OCI-LY7 (cell line): ENCODE measurements at regions not wholly inside any gene's neighbourhood (a gene's known extent, or its start where the extent isn't known, plus 50 kb on each side); places are given as distances from the start of the nearest gene placed in this dataset.

Experiments used
- BruUV-seq: library from RNA; stranded (reverse); fragments of 400-500 nt; replicated peaks from 2 replicates; lab custom pipeline; 2021; lab: Mats Ljungman, UMichigan
- CTCF ChIA-PET: fragments of 300-600 bp; sonication (Branson Sonifier 250); formaldehyde crosslinking; loops from one replicate; lab custom pipeline; 2022; ENCODE audit warnings: antibody characterized with exemption; ENCODE audit not compliant: unreplicated experiment; lab: Charles Lee
- POLR2A ChIA-PET: fragments of 300-600 bp; sonication (Branson Sonifier 250); formaldehyde crosslinking; loops from one replicate; lab custom pipeline; 2022; ENCODE audit warnings: antibody characterized with exemption; lab: Charles Lee
- DNase-seq: peaks from one replicate; pipeline ENCODE4 v3.0.0-alpha.2; 2015; ENCODE audit warnings: low spot score
- H2AFZ ChIP-seq: fragments of 200-600 bp; sonication (generic), shearing (Covaris generic); 2 replicates; pipeline ENCODE4 v1.6.1; 2014; ENCODE audit warnings: mild to moderate bottlenecking, antibody characterized with exemption, low read length, moderate library complexity
- H3K27ac ChIP-seq: fragments of 200-600 bp; sonication (generic); 2 replicates; pipeline ENCODE4 v1.5.1; 2014; ENCODE audit warnings: mixed run types, low read depth, mild to moderate bottlenecking, moderate library complexity, low read length, inconsistent platforms; ENCODE audit not compliant: poor library complexity, severe bottlenecking
- H3K36me3 ChIP-seq: fragments of 200-600 bp; sonication (generic); 2 replicates; pipeline ENCODE4 v1.6.1; 2014; ENCODE audit warnings: mild to moderate bottlenecking, antibody characterized with exemption, low read length, moderate library complexity, mixed read lengths; ENCODE audit not compliant: insufficient read depth
- H3K4me1 ChIP-seq: fragments of 200-600 bp; sonication (generic); 2 replicates; pipeline ENCODE4 v1.5.1; 2014; ENCODE audit warnings: mild to moderate bottlenecking, low read length; ENCODE audit not compliant: insufficient read depth, poor library complexity, severe bottlenecking
- H3K4me2 ChIP-seq: fragments of 200-600 bp; sonication (generic); 2 replicates; pipeline ENCODE4 v1.6.1; 2014; ENCODE audit warnings: mild to moderate bottlenecking, low read length
- H3K4me3 ChIP-seq: fragments of 200-600 bp; sonication (generic); 2 replicates; pipeline ENCODE4 v1.5.1; 2014; ENCODE audit warnings: mild to moderate bottlenecking, low read depth, low read length; ENCODE audit not compliant: poor library complexity, severe bottlenecking
- H3K79me2 ChIP-seq: fragments of 200-600 bp; sonication (generic); 2 replicates; pipeline ENCODE4 v1.6.1; 2016; ENCODE audit warnings: low read depth, mild to moderate bottlenecking, low read length, moderate library complexity, mixed read lengths; ENCODE audit not compliant: insufficient read depth
- H3K9me2 ChIP-seq: fragments of 200-600 bp; sonication (generic); 2 replicates; pipeline ENCODE4 v1.6.1; 2016; ENCODE audit warnings: mild to moderate bottlenecking, low read length, mixed read lengths; ENCODE audit not compliant: insufficient read depth
- H3K9me3 ChIP-seq: fragments of 200-600 bp; sonication (generic); 2 replicates; pipeline ENCODE4 v1.6.1; 2014; ENCODE audit warnings: mild to moderate bottlenecking, mixed run types, low read length, mixed read lengths
- H4K20me1 ChIP-seq: fragments of 200-600 bp; sonication (generic); 2 replicates; pipeline ENCODE4 v1.6.1; 2014; ENCODE audit warnings: mild to moderate bottlenecking, antibody characterized with exemption, low read length, moderate library complexity, mixed read lengths; ENCODE audit not compliant: insufficient read depth
- EZH2phosphoT487 ChIP-seq: fragments of 200-600 bp; sonication (generic); IDR thresholded peaks from 2 replicates; pipeline ENCODE4 v1.6.1; 2018; ENCODE audit warnings: low read depth, borderline replicate concordance, mild to moderate bottlenecking, mixed run types, antibody characterized with exemption, low read length, moderate library complexity, mixed read lengths
- intact Hi-C: fragments of 100-400 bp; cut with micrococcal nuclease; formaldehyde crosslinking; loops from one replicate; pipeline ENCODE4 v1.10.0; 2022; ENCODE audit not compliant: unreplicated experiment
- TF ChIP-seq, protein P1 (sequence below): fragments of 200-600 bp; sonication (generic); conservative IDR thresholded peaks from 2 replicates; pipeline ENCODE4 v1.5.1; 2014; ENCODE audit warnings: mild to moderate bottlenecking, antibody characterized with exemption, low read length, moderate library complexity, mixed read lengths

DNA sequence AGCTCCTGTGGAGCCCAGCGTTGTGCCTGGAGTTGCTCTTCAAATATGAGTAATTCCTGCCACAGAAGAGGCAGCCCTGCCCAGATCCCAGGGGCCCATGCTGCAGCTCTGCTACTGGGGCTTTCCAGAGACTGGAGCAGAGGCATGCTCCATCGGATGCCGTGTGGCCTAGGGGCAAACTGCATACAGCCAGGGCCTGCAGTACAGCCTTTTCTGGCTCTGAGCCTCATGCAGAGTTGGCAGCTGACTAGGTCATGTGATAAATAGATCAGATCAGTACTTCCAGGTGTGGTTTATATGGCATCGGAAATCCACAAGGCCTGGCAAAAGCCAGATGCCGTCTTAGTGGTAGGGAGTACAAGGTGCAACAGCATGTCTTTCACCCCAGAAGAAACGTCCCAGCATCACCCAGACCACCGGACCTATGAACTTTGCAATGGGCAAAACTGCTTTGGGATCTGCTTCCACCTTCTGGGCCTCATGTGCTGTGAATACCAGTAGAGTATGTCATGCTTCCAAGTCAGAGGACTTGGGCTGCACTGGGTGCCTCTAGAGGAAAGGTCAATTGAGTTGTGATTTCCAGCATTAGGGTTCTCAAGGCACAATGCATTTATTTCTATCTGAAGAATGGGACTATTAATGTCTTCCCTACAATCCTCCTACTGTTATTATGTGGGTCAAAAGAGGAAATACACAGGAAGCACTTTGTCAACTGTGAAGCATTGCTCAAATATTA, 250.7 kb upstream of the ZNF32 start:
- no peaks in the 10 kb centered on the region for H3K79me2 ChIP-seq
- ChIA-PET CTCF (interaction anchor here (1.2 kb wide), 1 partner anchor 13 kb away, joined by 3 read pairs; no protein-coding TSS in a partner anchor), POLR2A (interaction anchor here (0.6 to 0.7 kb wide), 3 partner anchors 38 to 138 kb away, joined by 3 to 5 read pairs (median 3); no protein-coding TSS in a partner anchor)
- no peak overlapping the region for H2AFZ ChIP-seq
- no peaks in the 10 kb centered on the region for H3K36me3 ChIP-seq
- no TSS peak for BruUV-seq
- H3K4me1 ChIP-seq: peaks cover 22% of the 10 kb centered on the region
- H3K9me3 ChIP-seq: no peaks in the 10 kb centered on the region
- no peak overlapping the region for H3K27ac ChIP-seq
- H4K20me1 ChIP-seq: no peaks in the 10 kb centered on the region
- TF ChIP-seq EZH2phosphoT487: no peak
- TF ChIP-seq, protein P1, sequence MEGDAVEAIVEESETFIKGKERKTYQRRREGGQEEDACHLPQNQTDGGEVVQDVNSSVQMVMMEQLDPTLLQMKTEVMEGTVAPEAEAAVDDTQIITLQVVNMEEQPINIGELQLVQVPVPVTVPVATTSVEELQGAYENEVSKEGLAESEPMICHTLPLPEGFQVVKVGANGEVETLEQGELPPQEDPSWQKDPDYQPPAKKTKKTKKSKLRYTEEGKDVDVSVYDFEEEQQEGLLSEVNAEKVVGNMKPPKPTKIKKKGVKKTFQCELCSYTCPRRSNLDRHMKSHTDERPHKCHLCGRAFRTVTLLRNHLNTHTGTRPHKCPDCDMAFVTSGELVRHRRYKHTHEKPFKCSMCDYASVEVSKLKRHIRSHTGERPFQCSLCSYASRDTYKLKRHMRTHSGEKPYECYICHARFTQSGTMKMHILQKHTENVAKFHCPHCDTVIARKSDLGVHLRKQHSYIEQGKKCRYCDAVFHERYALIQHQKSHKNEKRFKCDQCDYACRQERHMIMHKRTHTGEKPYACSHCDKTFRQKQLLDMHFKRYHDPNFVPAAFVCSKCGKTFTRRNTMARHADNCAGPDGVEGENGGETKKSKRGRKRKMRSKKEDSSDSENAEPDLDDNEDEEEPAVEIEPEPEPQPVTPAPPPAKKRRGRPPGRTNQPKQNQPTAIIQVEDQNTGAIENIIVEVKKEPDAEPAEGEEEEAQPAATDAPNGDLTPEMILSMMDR: no peak
- H3K9me2 ChIP-seq: no peaks in the 10 kb centered on the region
- H3K4me3 ChIP-seq: no peak overlapping the region
- intact Hi-C loops: no loop called here
- H3K4me2 ChIP-seq: no peak overlapping the region
- DNase-seq: no peak

GRCh38 chr10:43898592-43898991, 249.9 kb upstream of the ZNF32 start:
- Histone ChIP-seq H2AFZ (no peak overlapping the region), H3K79me2 (no peaks in the 10 kb centered on the region), H3K4me3 (no peak overlapping the region), H3K27ac (no peak overlapping the region), H3K9me2 (no peaks in the 10 kb centered on the region), H3K4me1 (peaks cover 22% of the 10 kb centered on the region), H3K9me3 (no peaks in the 10 kb centered on the region), H4K20me1 (no peaks in the 10 kb centered on the region), H3K36me3 (no peaks in the 10 kb centered on the region), H3K4me2 (no peak overlapping the region)
- CTCF ChIA-PET: no interaction called here
- intact Hi-C loops: no loop called here
- DNase-seq: no peak
- no peak for TF ChIP-seq EZH2phosphoT487
- TF ChIP-seq, protein P1: no peak
- POLR2A ChIA-PET: interaction anchor here (1.2 kb wide), 1 partner anchor 10 kb away, joined by 6 read pairs; no protein-coding TSS in a partner anchor
- no TSS peak for BruUV-seq

GRCh38 chr10:43897765-43898419, 249.2 kb upstream of the ZNF32 start:
- BruUV-seq: no TSS peak
- CTCF ChIA-PET: no interaction called here
- Histone ChIP-seq H4K20me1 (no peaks in the 10 kb centered on the region), H3K4me2 (no peak overlapping the region), H3K4me1 (peaks cover 22% of the 10 kb centered on the region), H3K36me3 (no peaks in the 10 kb centered on the region), H2AFZ (no peak overlapping the region), H3K79me2 (no peaks in the 10 kb centered on the region), H3K27ac (no peak overlapping the region), H3K9me3 (no peaks in the 10 kb centered on the region), H3K4me3 (no peak overlapping the region), H3K9me2 (no peaks in the 10 kb centered on the region)
- POLR2A ChIA-PET: interaction anchor here (1.2 to 1.5 kb wide), 2 partner anchors 9 to 43 kb away, joined by 3 to 6 read pairs; no protein-coding TSS in a partner anchor
- no peak for TF ChIP-seq EZH2phosphoT487
- TF ChIP-seq, protein P1: no peak
- DNase-seq: no peak
- intact Hi-C loops: no loop called here
